ENCODE measurements at regions not wholly inside any gene's neighbourhood (a gene's known extent, or its start where the extent isn't known, plus 50 kb on each side); places are given as distances from the start of the nearest gene placed in this dataset.

- RAD21 ChIA-PET (ENCODE audit: low non-redundant PET in 1 of 2, low total read pairs in 2 of 2, uncharacterized antibody in 2 of 2, unreplicated experiment in 2 of 2), result no interaction called here
- TF ChIP-seq CBX3 (IDR thresholded peaks at IDR 0.05; ENCODE audit: low read depth) (no peak), SRF (IDR thresholded peaks at IDR 0.05; ENCODE audit: low read depth) (no peak), TCF7L2 (IDR thresholded peaks at IDR 0.05; ENCODE audit: borderline replicate concordance, extremely low read depth, insufficient read depth, insufficient read length) (no peak)
- H3K79me2 ChIP-seq (ENCODE audit: insufficient read depth, low read length), result no peaks in the 10 kb centered on the region
- no peak overlapping the region for H3K9ac ChIP-seq (ENCODE audit: low read length)
- POLR2A ChIA-PET, result no interaction called here
- intact Hi-C loops (cut with micrococcal nuclease), result no loop called here
- no peak overlapping the region for H3K27ac ChIP-seq (ENCODE audit: low read depth, low read length)
- no peaks in the 10 kb centered on the region for H4K20me1 ChIP-seq (ENCODE audit: insufficient read depth)
- no peak overlapping the region for H2AFZ ChIP-seq (ENCODE audit: low read depth, low read length, poor library complexity, severe bottlenecking)
- H3K9me2 ChIP-seq (ENCODE audit: insufficient read depth), result no peaks in the 10 kb centered on the region
- H3K4me3 ChIP-seq (replicated peaks in 1 of 2; ENCODE audit: low read depth in 1 of 2, low read length in 2 of 2), result no peak overlapping the region
- no peaks in the 10 kb centered on the region for H3K4me1 ChIP-seq (ENCODE audit: control insufficient read depth in 1 of 2, insufficient read depth in 2 of 2, low read length in 2 of 2)
- H3K4me2 ChIP-seq (ENCODE audit: low read length), result no peak overlapping the region
- no peaks in the 10 kb centered on the region for H3K36me3 ChIP-seq (ENCODE audit: control insufficient read depth in 1 of 2, insufficient read depth in 2 of 2, low read length in 2 of 2)
- peaks cover 13 to 24% of the 10 kb centered on the region in 2 experiments; a peak in 2 of 4 replicates for H3K9me3 ChIP-seq (ENCODE audit: control insufficient read depth in 1 of 2, insufficient read depth in 1 of 2, low read depth in 1 of 2, low read length in 2 of 2)
- CTCF ChIA-PET, result no interaction called here
- DNase-seq (ENCODE audit: low read depth, low spot score) (no peak), ATAC-seq (no peak)
- no peaks in the 10 kb centered on the region for H3K27me3 ChIP-seq (ENCODE audit: insufficient read depth, low read length)
- BruUV-seq (replicated peaks), result no TSS peak
These were observed 464.5 kb upstream of the SETBP1 start for GRCh38 chr18:44216169-44216568.

- Histone ChIP-seq H3K36me3 (ENCODE audit: control insufficient read depth in 1 of 2, insufficient read depth in 2 of 2, low read length in 2 of 2) (no peaks in the 10 kb centered on the region), H3K27ac (ENCODE audit: low read depth, low read length) (no peak overlapping the region), H4K20me1 (ENCODE audit: insufficient read depth) (no peaks in the 10 kb centered on the region), H3K79me2 (ENCODE audit: insufficient read depth, low read length) (no peaks in the 10 kb centered on the region), H3K4me1 (ENCODE audit: control insufficient read depth in 1 of 2, insufficient read depth in 2 of 2, low read length in 2 of 2) (no peaks in the 10 kb centered on the region), H3K27me3 (ENCODE audit: insufficient read depth, low read length) (no peaks in the 10 kb centered on the region), H3K9ac (ENCODE audit: low read length) (no peak overlapping the region), H2AFZ (ENCODE audit: low read depth, low read length, poor library complexity, severe bottlenecking) (no peak overlapping the region), H3K4me2 (ENCODE audit: low read length) (no peak overlapping the region), H3K9me3 (ENCODE audit: control insufficient read depth in 1 of 2, insufficient read depth in 1 of 2, low read depth in 1 of 2, low read length in 2 of 2) (peaks cover 0 to 24% of the 10 kb centered on the region in 2 experiments; a peak in 2 of 4 replicates), H3K4me3 (replicated peaks in 1 of 2; ENCODE audit: low read depth in 1 of 2, low read length in 2 of 2) (no peak overlapping the region), H3K9me2 (ENCODE audit: insufficient read depth) (no peaks in the 10 kb centered on the region)
- ChIA-PET CTCF (no interaction called here), POLR2A (no interaction called here), RAD21 (ENCODE audit: low non-redundant PET in 1 of 2, low total read pairs in 2 of 2, uncharacterized antibody in 2 of 2, unreplicated experiment in 2 of 2) (no interaction called here)
- intact Hi-C loops (cut with micrococcal nuclease), result no loop called here
- BruUV-seq (replicated peaks), result no TSS peak
- DNase-seq (ENCODE audit: low read depth, low spot score), result no peak
- TF ChIP-seq POLR2AphosphoS5 (IDR thresholded peaks at IDR 0.05; ENCODE audit: low read depth, low read length), result no peak
- TF ChIP-seq, protein P1, sequence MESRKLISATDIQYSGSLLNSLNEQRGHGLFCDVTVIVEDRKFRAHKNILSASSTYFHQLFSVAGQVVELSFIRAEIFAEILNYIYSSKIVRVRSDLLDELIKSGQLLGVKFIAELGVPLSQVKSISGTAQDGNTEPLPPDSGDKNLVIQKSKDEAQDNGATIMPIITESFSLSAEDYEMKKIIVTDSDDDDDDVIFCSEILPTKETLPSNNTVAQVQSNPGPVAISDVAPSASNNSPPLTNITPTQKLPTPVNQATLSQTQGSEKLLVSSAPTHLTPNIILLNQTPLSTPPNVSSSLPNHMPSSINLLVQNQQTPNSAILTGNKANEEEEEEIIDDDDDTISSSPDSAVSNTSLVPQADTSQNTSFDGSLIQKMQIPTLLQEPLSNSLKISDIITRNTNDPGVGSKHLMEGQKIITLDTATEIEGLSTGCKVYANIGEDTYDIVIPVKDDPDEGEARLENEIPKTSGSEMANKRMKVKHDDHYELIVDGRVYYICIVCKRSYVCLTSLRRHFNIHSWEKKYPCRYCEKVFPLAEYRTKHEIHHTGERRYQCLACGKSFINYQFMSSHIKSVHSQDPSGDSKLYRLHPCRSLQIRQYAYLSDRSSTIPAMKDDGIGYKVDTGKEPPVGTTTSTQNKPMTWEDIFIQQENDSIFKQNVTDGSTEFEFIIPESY (IDR thresholded peaks at IDR 0.05; ENCODE audit: extremely low read depth, insufficient replicate concordance, low read length), result no peak
- no peak for TF ChIP-seq POLR2A (IDR thresholded peaks at IDR 0.05; ENCODE audit: borderline replicate concordance, extremely low read depth, insufficient read depth, insufficient read length)
- TF ChIP-seq ZFX (IDR thresholded peaks at IDR 0.05), result no peak
- no peak for TF ChIP-seq SIN3A (IDR thresholded peaks at IDR 0.05; ENCODE audit: low read depth)
- no peak for TF ChIP-seq JUND (IDR thresholded peaks at IDR 0.05)
- no peak for TF ChIP-seq MAX (IDR thresholded peaks at IDR 0.05)
- TF ChIP-seq EZH2 (IDR thresholded peaks at IDR 0.05), result no peak
- TF ChIP-seq FOSL1 (IDR thresholded peaks at IDR 0.05; ENCODE audit: low read depth), result no peak
- TF ChIP-seq CEBPB (IDR thresholded peaks at IDR 0.05; ENCODE audit: low read depth), result no peak
- TF ChIP-seq EZH2phosphoT487 (IDR thresholded peaks at IDR 0.05; ENCODE audit: borderline replicate concordance), result no peak
- ATAC-seq, result no peak
These were observed 453.2 kb upstream of the SETBP1 start for GRCh38 chr18:44227501-44227900.

Data from HCT116 (cell line).